Left ventricle myocardium inferior (tissue), 1 donor: ENCODE measurements at regions not wholly inside any gene's neighbourhood (a gene's known extent, or its start where the extent isn't known, plus 50 kb on each side); places are given as distances from the start of the nearest gene placed in this dataset.

Source experiments
- DNase-seq: peaks from one replicate; pipeline ENCODE4 v3.0.0-alpha.2; 2020
- H3K27ac ChIP-seq: fragments of 200-600 bp; replicated peaks from 2 replicates; pipeline ENCODE4 v1.8.0; 2021
- H3K27me3 ChIP-seq: fragments of 200-600 bp; 2 replicates; pipeline ENCODE4 v1.8.0; 2021; ENCODE audit warnings: low read depth
- H3K36me3 ChIP-seq: fragments of 200-600 bp; 2 replicates; pipeline ENCODE4 v1.8.0; 2021
- H3K4me1 ChIP-seq: fragments of 200-600 bp; 2 replicates; pipeline ENCODE4 v1.8.0; 2021
- H3K4me3 ChIP-seq: fragments of 200-600 bp; 2 replicates; pipeline ENCODE4 v1.8.0; 2021; ENCODE audit warnings: mild to moderate bottlenecking, moderate library complexity
- H3K9me3 ChIP-seq: fragments of 200-600 bp; replicated peaks from 2 replicates; pipeline ENCODE4 v1.8.0; 2021
- intact Hi-C: fragments of 100-400 bp; cut with micrococcal nuclease; formaldehyde crosslinking; loops from one replicate; pipeline ENCODE4 v1.11.0; 2022
- TF ChIP-seq, protein P1 (sequence below): fragments of 200-600 bp; IDR thresholded peaks from 2 replicates; pipeline ENCODE4 v1.8.0; 2021; ENCODE audit warnings: antibody characterized with exemption, mild to moderate bottlenecking, borderline replicate concordance
- donor health status: DM: no; HTN: yes; CAD: no; lungs with severe emphysema.

DNA sequence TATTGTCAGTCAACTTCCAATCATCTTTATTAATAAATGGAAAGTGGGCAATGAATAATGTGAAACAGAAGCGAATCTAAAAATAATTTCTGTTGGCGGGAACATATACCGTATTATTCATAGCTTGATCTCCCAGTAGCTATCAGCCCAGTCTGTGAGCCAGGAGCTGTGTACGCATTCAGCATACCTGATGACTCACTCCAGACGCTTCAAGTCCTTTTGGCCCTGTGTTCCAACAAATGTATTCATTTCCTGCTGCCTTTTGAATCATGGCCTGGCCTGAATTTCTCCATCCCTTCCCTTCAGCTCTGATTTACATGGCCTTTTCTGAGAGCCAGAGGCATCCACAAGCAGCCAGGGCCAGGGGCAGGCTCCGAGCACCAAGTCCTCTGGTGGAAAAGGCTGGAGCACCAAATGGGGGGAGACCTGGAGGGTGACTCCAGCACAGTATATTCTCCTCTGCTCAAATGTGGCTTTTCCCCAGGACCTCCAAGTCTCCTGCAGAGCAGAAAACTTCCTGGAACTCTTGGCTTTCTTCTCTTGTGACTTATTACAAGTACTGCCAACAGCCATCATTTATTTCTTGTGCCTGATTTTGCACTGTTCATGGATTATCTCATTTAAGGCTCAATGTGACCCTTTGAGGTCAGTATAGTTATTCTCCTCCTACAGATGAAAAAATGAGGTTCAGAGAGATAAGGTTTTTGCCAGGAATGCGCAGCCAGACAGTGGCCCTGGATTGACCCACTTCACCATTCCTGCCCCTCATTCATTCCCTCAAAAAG lies 108.7 kb downstream of the EN1 start:
- Histone ChIP-seq H3K9me3 (peaks cover 4% of the 10 kb centered on the region), H3K36me3 (no peaks in the 10 kb centered on the region), H3K27ac (no peak overlapping the region), H3K4me3 (no peak overlapping the region), H3K4me1 (no peaks in the 10 kb centered on the region), H3K27me3 (peaks cover 46% of the 10 kb centered on the region)
- TF ChIP-seq, protein P1, sequence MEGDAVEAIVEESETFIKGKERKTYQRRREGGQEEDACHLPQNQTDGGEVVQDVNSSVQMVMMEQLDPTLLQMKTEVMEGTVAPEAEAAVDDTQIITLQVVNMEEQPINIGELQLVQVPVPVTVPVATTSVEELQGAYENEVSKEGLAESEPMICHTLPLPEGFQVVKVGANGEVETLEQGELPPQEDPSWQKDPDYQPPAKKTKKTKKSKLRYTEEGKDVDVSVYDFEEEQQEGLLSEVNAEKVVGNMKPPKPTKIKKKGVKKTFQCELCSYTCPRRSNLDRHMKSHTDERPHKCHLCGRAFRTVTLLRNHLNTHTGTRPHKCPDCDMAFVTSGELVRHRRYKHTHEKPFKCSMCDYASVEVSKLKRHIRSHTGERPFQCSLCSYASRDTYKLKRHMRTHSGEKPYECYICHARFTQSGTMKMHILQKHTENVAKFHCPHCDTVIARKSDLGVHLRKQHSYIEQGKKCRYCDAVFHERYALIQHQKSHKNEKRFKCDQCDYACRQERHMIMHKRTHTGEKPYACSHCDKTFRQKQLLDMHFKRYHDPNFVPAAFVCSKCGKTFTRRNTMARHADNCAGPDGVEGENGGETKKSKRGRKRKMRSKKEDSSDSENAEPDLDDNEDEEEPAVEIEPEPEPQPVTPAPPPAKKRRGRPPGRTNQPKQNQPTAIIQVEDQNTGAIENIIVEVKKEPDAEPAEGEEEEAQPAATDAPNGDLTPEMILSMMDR: no peak
- no peak for DNase-seq
- intact Hi-C loops: no loop called here

DNA sequence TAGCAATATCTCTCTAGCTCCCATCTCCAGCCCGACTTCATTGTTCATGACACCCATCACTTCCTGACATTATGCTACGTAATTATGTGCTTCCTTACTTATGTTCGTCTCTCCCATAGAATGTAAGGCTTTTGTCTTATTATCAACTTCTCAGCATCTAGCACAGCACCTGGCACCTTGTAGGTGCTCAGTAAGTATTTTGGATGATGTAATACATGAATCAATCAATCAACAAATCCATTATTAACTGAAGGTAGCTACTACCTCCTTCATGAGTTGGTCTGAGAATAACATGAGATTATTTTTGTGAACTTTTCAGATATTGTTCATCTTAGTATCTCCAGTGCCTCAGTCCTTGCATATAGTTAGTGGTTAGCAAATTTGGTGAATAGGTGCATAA lies 109.3 kb downstream of the EN1 start:
- TF ChIP-seq, protein P1: no peak
- Histone ChIP-seq H3K36me3 (no peaks in the 10 kb centered on the region), H3K4me1 (no peaks in the 10 kb centered on the region), H3K9me3 (peaks cover 4% of the 10 kb centered on the region), H3K27me3 (peaks cover 47% of the 10 kb centered on the region), H3K4me3 (no peak overlapping the region), H3K27ac (no peak overlapping the region)
- DNase-seq: no peak
- intact Hi-C loops: no loop called here

GRCh38 chr2:118737684-118738083 lies 109.8 kb downstream of the EN1 start:
- Histone ChIP-seq H3K27ac (no peak overlapping the region), H3K9me3 (peaks cover 4% of the 10 kb centered on the region)
- intact Hi-C loops: no loop called here

DNA sequence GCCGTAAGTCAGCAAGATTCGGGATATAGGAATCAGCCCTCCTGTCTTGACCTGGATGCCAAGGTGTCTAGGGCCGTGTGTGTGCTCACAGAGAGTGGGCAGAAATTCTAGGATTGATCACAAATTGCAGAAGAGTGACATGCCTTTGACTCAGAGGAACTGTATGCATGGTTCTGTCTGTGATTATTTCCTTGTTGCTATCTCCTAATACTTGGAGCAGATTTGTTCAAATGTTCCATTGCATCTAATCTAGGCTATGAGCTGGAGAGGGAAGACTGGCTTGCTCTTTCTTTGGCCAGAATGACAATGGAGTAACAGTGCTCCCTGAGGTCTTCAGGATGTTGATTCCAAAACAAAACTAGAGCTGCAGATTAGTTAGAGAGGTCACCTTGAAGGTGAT lies 115.0 kb downstream of the EN1 start:
- peaks cover 8% of the 10 kb centered on the region for H3K27me3 ChIP-seq
- H3K4me3 ChIP-seq: no peak overlapping the region
- no peaks in the 10 kb centered on the region for H3K4me1 ChIP-seq
- no peak overlapping the region for H3K27ac ChIP-seq
- H3K9me3 ChIP-seq: peaks cover 23% of the 10 kb centered on the region
- TF ChIP-seq, protein P1: no peak
- H3K36me3 ChIP-seq: no peaks in the 10 kb centered on the region
- no peak for DNase-seq
- intact Hi-C loops: no loop called here

More at GRCh38 chr2:118737684-118738083, 109.8 kb downstream of the EN1 start:
- no peak for DNase-seq
- Histone ChIP-seq H3K27me3 (peaks cover 47% of the 10 kb centered on the region), H3K4me1 (no peaks in the 10 kb centered on the region), H3K36me3 (no peaks in the 10 kb centered on the region), H3K4me3 (no peak overlapping the region)
- TF ChIP-seq, protein P1: no peak

- Histone ChIP-seq H3K4me3 (no peak overlapping the region), H3K36me3 (no peaks in the 10 kb centered on the region), H3K4me1 (no peaks in the 10 kb centered on the region), H3K9me3 (peaks cover 31% of the 10 kb centered on the region), H3K27me3 (peaks cover 7% of the 10 kb centered on the region), H3K27ac (no peak overlapping the region)
- no peak for DNase-seq
- TF ChIP-seq, protein P1: no peak
- intact Hi-C loops: no loop called here
These were observed 116.0 kb downstream of the EN1 start for GRCh38 chr2:118731413-118731812.
